ENCODE measurements at regions not wholly inside any gene's neighbourhood (a gene's known extent, or its start where the extent isn't known, plus 50 kb on each side); places are given as distances from the start of the nearest gene placed in this dataset.

DNA sequence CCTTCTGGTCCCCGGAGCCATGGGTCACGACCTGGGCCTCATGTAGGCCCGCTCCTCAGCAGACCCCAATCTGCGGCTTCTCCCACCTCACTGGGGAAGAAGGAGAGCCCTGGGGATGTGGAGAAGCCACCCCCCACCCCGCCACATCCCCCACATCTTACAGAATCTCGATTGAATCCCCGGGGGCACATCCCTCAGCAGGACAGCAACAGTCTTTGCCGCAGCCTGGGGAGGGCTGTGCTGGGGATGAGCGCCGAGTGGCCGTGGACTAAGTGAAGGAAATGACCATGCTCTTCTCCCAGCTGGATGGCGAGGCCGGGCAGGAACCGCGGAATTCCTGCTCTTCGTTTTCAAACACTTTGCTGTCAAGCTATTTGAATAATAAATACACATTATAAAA is 169.0 kb upstream of the RTL1 start:
- TF ChIP-seq, protein P1, sequence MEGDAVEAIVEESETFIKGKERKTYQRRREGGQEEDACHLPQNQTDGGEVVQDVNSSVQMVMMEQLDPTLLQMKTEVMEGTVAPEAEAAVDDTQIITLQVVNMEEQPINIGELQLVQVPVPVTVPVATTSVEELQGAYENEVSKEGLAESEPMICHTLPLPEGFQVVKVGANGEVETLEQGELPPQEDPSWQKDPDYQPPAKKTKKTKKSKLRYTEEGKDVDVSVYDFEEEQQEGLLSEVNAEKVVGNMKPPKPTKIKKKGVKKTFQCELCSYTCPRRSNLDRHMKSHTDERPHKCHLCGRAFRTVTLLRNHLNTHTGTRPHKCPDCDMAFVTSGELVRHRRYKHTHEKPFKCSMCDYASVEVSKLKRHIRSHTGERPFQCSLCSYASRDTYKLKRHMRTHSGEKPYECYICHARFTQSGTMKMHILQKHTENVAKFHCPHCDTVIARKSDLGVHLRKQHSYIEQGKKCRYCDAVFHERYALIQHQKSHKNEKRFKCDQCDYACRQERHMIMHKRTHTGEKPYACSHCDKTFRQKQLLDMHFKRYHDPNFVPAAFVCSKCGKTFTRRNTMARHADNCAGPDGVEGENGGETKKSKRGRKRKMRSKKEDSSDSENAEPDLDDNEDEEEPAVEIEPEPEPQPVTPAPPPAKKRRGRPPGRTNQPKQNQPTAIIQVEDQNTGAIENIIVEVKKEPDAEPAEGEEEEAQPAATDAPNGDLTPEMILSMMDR (IDR thresholded peaks at IDR 0.05; ENCODE audit: insufficient read depth, low read length, poor library complexity, severe bottlenecking): no peak
- no peak for TF ChIP-seq EZH2phosphoT487 (conservative IDR thresholded peaks at IDR 0.05; ENCODE audit: low read length)
